Neural progenitor cell (in vitro differentiated cells): ENCODE measurements at regions not wholly inside any gene's neighbourhood (a gene's known extent, or its start where the extent isn't known, plus 50 kb on each side); places are given as distances from the start of the nearest gene placed in this dataset.

Experiments used
- CTCF ChIP-seq: fragments of 200-600 bp; sonication (generic); IDR thresholded peaks from 2 replicates; pipeline ENCODE4 v1.5.1; 2017; ENCODE audit warnings: antibody characterized with exemption, mild to moderate bottlenecking
- EZH2 ChIP-seq: fragments of 200-600 bp; sonication (generic); IDR thresholded peaks from 2 replicates; pipeline ENCODE4 v1.6.1; 2017; ENCODE audit warnings: antibody characterized with exemption, mild to moderate bottlenecking, moderate library complexity
- EZH2phosphoT487 ChIP-seq: fragments of 200-600 bp; sonication (generic); IDR thresholded peaks from 2 replicates; pipeline ENCODE4 v1.6.1; 2017; ENCODE audit warnings: antibody characterized with exemption

- no peak for TF ChIP-seq CTCF
- no peak for TF ChIP-seq EZH2
- no peak for TF ChIP-seq EZH2phosphoT487
Observed at GRCh38 chr3:173306110-173306509, 91.4 kb upstream of the NLGN1 start.
